Activated CD4-positive, alpha-beta memory T cell treated with anti-CD3 and anti-CD28 coated beads, Interleukin-2, amount 10 ng/mL, durations not matched to agents 7 days and 5 days (primary cell): ENCODE measurements at regions not wholly inside any gene's neighbourhood (a gene's known extent, or its start where the extent isn't known, plus 50 kb on each side); places are given as distances from the start of the nearest gene placed in this dataset.

Experiments used
- CTCF ChIA-PET: fragments of 350-600 bp; sonication (Branson Sonifier 250); formaldehyde crosslinking; loops from one replicate; lab custom pipeline; 2021; ENCODE audit warnings: antibody characterized with exemption, inconsistent platforms; lab: Charles Lee
- POLR2A ChIA-PET: fragments of 350-600 bp; sonication (Branson Sonifier 250); formaldehyde crosslinking; loops from one replicate; lab custom pipeline; 2021; ENCODE audit warnings: antibody characterized with exemption; lab: Charles Lee
- DNase-seq: peaks from one replicate; pipeline ENCODE4 v3.0.0-alpha.2; 2020
- H3K27ac Mint-ChIP-seq: one replicate; pipeline ENCODE4 v1.8.0; 2021; ENCODE audit warnings: mild to moderate bottlenecking, mixed read lengths
- H3K27me3 Mint-ChIP-seq: one replicate; pipeline ENCODE4 v1.8.0; 2021; ENCODE audit warnings: mixed read lengths
- H3K36me3 Mint-ChIP-seq: one replicate; pipeline ENCODE4 v1.8.0; 2021; ENCODE audit warnings: low read depth, mixed read lengths
- H3K4me1 Mint-ChIP-seq: one replicate; pipeline ENCODE4 v1.8.0; 2021; ENCODE audit warnings: mixed read lengths
- H3K4me3 Mint-ChIP-seq: one replicate; pipeline ENCODE4 v1.8.0; 2021; ENCODE audit warnings: mild to moderate bottlenecking, mixed read lengths
- H3K9me3 Mint-ChIP-seq: one replicate; pipeline ENCODE4 v1.8.0; 2021; ENCODE audit warnings: mixed read lengths

DNA sequence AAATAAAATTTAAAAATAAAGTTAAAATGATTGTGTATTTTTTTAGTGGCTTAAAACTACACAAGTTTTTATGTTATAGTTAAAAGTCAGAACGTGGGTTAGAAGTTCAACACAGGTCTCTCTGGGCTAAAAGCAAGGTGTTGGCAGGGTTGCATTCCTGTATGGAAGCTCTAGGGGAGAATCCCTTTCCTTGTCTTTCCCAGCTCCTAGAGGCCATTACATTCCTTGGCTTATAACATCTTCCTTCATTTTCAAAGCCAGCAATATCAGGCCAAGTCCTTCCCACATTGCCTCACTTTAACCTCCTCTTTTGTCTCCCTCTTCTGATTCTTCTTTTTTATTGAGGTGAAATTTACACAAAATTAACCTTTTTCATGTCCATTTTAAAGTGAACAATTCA, 52.4 kb upstream of the EEPD1 start:
- Mint-ChIP-seq H3K9me3 (peaks cover 3% of the 10 kb centered on the region), H3K27ac (no peak overlapping the region), H3K36me3 (no peaks in the 10 kb centered on the region), H3K4me1 (no peaks in the 10 kb centered on the region), H3K27me3 (peaks cover 6% of the 10 kb centered on the region), H3K4me3 (no peak overlapping the region)
- ChIA-PET CTCF (no interaction called here), POLR2A (no interaction called here)
- no peak for DNase-seq
